ENCODE measurements at regions not wholly inside any gene's neighbourhood (a gene's known extent, or its start where the extent isn't known, plus 50 kb on each side); places are given as distances from the start of the nearest gene placed in this dataset.
A peak's percentile ranks its signal among the peaks of the same experiment; 100 is the strongest.
"Not testable (repeated sequence)": the region's sequence is repeated elsewhere in the genome, so short reads cannot be mapped to it uniquely, and the experiment has no call there.

GRCh38 chr12:11980115-11980514 lies 90.6 kb upstream of the BCL2L14 start:
- no peak for DNase-seq

GRCh38 chr12:11981121-11981733 lies 89.5 kb upstream of the BCL2L14 start:
- peak; percentile 8 to 86 for DNase-seq

- DNase-seq: no peak
Measured at GRCh38 chr12:11984417-11984816, 86.3 kb upstream of the BCL2L14 start.

- no peak for DNase-seq
Measured at GRCh38 chr12:11986165-11986564, 84.6 kb upstream of the BCL2L14 start.

- no peak for DNase-seq
Measured at GRCh38 chr12:11987901-11988300, 82.8 kb upstream of the BCL2L14 start.

- no peak for DNase-seq
Measured at GRCh38 chr12:11991604-11992003, 79.1 kb upstream of the BCL2L14 start.

GRCh38 chr12:11992515-11992914 lies 78.2 kb upstream of the BCL2L14 start:
- DNase-seq: no peak

- DNase-seq: not testable (repeated sequence)
Measured at GRCh38 chr12:11998307-11998943, 72.3 kb upstream of the BCL2L14 start.

- no peak for DNase-seq
Measured at GRCh38 chr12:11998944-11999315, 71.8 kb upstream of the BCL2L14 start.

- no peak for DNase-seq
Measured at GRCh38 chr12:12003609-12004008, 67.1 kb upstream of the BCL2L14 start.

- no peak for DNase-seq
Measured at GRCh38 chr12:12004524-12004923, 66.2 kb upstream of the BCL2L14 start.

- peak in 1 of 2 donors; percentile 17 for DNase-seq
Measured at GRCh38 chr12:12007001-12007712, 63.6 kb upstream of the BCL2L14 start.

GRCh38 chr12:12007713-12008231 lies 63.0 kb upstream of the BCL2L14 start:
- no peak for DNase-seq

- peak in 1 of 2 donors; percentile 7 for DNase-seq
Measured at GRCh38 chr12:12008232-12008850, 62.4 kb upstream of the BCL2L14 start.

GRCh38 chr12:12008931-12009611 lies 61.7 kb upstream of the BCL2L14 start:
- DNase-seq: peak; percentile 18 to 54

GRCh38 chr12:12009749-12010276 lies 60.9 kb upstream of the BCL2L14 start:
- not testable (repeated sequence) for DNase-seq

- peak; percentile 74 to 93 for DNase-seq
Measured at GRCh38 chr12:12010277-12011039, 60.3 kb upstream of the BCL2L14 start.

GRCh38 chr12:12011880-12012260 lies 58.9 kb upstream of the BCL2L14 start:
- DNase-seq: no peak

GRCh38 chr12:12015073-12015685 lies 55.6 kb upstream of the BCL2L14 start:
- DNase-seq: no peak

GRCh38 chr12:12016284-12017100 lies 54.2 kb upstream of the BCL2L14 start:
- no peak for DNase-seq
